GM19463 (cell line): ENCODE measurements at regions not wholly inside any gene's neighbourhood (a gene's known extent, or its start where the extent isn't known, plus 50 kb on each side); places are given as distances from the start of the nearest gene placed in this dataset.

Experiments used
- ATAC-seq: cut with Tn5 transposase; IDR thresholded peaks from one replicate; pipeline ENCODE4 v1.9.1; 2021; ENCODE audit warnings: mild to moderate bottlenecking, moderate library complexity; ENCODE audit not compliant: unreplicated experiment

DNA sequence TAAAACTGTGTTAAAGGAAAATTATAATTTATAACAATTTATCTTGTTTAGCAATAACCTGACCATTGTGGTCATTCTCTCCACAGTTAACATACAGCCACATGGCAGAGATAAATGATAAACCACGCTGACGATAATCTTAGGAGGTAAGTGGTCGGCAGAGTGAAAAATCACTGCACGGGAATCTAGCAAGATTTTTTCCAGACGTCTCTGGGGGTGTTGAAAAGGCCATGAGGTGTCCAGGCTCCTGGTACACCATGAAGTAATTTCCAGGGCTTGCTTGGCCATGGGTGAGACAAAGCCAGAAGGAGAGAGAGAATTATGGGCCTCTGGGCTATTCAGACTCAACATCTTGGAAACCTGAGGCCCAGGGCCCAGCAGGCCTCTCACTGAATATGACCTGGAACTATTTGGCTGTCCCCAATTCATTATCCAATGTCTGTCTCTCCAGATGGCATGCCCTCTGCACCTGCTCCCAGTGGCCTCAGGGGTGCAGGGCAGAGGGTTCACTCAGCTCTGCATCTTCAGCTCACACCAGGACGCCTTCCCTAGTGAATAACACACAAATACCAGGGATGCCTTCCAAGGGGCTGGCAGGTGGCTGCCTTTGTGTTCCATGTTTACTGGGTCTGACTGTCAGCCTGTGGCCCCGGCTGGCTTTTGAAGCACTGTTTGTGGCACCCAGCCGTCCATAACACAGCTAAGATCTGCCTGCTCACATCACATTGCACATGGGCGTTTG is 590.4 kb upstream of the PFKP start:
- no peak for ATAC-seq

DNA sequence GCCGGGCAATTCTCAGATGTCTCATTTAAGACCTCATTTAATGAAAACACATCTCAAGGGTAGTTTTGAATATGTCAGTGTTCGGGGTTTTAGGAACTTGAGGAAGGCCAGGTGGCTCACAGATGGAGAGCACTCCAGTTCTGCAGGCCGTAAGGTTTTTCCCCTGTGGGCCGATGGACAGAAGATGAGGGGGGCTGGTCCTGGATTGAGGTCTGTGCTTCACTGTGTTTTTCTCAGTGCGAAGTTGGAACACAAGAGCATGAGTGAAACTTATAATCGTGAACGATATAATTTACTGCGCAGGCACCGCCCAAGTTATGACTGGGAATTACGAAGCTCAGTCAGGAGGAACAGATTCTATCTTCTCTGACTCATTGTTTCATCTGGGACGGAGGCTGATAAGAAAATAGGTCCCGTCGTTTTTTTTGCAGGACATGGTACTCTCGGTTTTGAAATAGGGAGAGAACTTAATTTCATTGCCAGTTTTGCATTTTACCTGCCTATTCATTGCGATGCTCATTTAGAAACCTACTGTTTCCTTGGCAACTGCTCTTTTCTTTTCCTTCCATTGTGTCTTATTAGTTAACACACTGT is 591.0 kb upstream of the PFKP start:
- ATAC-seq: no peak

DNA sequence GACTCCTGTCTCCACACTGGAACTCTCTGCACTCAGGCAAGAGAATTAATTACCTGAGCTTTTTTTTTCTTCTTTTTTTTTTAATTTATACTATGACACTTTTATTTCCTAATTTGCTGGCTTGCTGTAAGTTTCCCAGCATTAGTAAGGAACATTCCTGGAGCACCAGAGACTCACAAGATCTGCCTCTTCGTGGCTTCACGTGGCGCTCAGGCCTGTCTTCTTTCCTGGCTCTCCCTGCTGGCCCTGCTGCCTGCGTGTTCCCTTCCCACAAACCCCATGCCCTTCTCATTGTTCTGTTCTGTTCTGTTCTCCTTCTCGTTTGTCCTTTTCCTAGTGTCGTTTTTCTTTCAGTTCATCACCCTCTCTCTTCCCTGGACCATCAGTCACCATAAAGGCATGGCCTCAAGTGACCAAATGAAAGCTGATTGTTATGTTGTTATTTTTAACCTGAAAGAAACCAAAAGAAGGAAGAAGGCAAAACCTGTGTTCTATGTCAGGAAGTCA is 591.6 kb upstream of the PFKP start:
- no peak for ATAC-seq

DNA sequence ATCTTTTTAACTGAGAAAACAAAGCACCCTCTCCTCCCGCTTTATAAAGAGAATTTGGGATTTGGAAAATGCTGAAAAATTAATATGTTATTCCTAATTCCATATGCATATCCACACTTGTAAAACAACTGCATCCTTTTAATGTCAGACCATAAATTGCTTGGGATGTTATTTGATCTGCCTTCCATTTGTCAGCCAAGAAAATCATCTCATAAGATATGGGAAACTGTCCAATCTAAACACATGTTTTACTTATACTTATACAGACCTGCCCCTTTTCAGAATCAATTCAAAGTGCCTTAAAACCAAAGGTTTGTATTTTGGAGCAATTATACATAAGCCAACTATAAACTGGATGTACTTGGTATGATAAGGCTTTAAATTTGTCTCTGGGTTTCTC is 595.5 kb upstream of the PFKP start:
- no peak for ATAC-seq

DNA sequence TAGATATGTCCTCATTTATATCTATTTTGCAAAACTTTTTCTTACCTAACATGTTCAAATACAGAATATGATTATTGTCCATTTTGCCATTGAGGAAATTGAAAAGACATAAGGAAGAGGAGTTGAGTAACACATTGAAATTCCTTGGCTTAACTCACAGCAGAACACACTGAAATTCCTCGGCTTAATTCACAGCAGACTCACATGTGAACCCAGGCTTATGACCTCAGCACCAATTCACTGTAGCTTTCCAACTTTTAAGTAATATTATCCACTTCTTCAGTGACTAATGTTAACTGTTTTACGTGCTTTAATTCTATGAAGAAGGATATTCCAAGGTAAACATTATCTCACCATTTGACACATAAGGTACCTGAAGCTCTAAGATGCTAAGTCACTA is 597.5 kb upstream of the PFKP start:
- ATAC-seq: no peak

DNA sequence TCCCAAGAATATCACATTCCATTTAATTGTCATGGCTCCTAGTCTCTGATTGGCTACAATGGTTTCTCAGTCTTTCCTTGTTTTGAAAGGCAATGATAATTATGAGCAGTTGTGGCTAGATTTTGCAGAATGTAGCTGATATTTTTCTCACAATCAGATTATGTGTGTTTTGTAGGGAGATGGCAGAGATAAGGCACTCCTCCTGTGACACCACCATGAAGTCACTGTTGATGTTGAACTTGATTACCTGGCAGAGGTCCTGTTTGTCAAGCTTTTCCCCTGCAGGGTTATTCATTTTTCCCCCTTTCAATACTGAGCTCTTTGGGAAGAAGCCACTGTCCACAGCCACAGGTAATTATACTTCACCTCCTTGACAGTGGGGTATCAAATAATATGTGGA is 602.9 kb upstream of the PFKP start:
- ATAC-seq: no peak

DNA sequence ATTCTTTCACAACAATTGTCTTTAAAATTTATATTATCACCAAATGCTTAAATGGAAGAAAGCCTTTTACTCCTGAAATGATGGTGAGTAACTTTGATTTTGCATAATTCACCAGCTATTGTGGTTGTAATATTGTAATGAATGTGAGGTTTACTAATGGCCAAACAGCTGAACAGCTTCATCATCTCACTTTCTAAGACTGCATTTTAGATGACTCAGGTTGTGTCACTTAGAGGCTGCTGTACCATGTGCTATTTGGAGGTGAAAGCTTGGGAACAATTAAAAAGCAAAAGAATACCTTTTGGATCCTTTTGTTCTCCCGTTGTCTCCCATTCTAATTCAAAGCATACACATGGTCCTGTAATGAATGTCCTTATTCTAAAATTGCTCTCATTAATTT is 604.0 kb upstream of the PFKP start:
- no peak for ATAC-seq

DNA sequence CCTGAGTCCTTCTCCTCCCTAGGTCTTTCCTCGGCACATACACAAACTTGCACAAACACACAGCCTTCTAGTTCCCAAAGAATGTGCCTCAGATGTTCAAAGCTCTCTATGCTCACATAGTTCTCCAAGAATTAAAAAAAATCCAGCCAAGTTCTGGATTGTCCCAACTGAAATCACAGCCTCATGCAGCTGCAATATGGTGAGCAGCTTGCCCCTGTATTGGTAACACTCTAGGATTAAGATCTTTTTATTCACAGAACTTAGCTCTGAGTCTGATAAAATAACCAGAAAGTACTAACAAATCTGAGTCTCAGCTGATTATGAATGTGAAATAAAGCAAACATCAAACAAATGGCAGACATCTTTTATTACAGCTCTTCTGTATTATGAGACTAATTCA is 604.8 kb upstream of the PFKP start:
- ATAC-seq: no peak

DNA sequence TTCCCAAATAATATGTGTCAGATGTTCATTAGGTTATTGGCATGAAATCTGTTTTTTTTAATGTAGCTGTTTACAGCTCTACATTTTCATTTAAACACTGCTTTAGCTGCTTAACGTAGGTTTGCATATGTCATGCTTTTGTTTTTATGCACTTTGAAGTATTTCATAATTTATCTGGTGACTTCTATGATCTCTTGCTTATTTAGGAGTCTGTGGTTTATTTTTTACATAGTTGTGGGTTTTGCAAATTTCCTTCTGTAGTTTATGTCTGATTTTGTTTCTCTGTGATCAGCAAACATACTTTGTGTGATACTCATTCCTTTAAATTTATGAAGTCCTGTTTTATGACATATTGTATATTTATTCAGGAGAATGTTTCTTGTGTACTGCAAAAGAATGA is 606.5 kb upstream of the PFKP start:
- no peak for ATAC-seq

DNA sequence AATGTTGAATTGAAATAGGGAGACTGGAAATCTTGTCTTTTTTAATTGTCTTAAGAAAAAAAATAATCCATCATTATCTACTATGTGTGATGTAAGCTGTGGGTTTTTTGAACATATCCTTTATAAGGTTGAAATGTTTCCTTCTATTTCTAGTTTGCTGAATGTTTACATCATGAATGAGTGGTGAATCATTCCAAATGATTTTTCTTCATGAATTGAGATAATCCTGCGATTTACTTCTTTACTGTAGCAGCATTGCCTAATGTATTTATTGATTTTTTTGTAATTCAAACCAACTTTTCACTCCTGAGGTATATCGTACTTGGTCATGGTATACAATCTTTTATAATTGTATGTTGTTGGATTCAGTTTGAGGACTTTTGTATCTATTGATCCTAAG is 607.6 kb upstream of the PFKP start:
- ATAC-seq: no peak

DNA sequence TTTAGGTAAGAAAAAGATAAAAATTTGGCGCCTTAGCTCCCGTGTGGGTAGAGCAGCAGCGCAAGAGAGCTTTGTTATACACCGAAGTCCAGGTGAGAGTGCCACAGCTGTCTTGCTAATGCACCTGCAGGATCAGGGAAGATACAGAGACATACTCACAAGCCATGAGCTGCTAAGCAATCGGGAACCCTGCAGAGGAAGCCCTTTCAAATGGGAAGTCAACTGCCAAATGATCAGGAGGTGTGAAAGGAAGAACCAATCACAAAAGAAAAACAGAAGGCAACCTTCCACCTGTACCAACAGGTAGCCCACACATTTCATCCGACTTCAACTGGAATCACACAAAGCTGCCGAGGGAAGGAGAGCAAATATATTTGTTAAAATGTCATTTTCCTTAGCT is 610.5 kb upstream of the PFKP start:
- ATAC-seq: no peak

DNA sequence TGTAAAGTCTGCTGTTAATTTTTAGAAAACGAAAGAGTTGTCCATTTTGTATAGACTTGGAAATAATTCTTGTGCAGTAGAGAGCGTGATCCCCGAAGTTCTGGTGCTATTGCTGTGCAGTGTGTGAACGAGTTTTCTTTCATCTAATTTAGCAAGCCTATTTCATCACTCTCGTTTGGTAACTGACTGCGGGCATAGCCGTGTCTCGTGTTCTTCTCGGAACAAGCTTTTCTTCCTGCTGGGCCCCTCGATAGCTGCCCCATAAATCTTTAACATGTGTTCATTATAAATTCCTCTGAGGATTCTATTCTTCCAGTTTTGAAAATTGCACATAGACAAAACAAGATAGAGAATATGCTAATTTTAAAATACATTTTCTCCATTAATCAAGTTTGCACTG is 622.0 kb upstream of the PFKP start:
- ATAC-seq: no peak

DNA sequence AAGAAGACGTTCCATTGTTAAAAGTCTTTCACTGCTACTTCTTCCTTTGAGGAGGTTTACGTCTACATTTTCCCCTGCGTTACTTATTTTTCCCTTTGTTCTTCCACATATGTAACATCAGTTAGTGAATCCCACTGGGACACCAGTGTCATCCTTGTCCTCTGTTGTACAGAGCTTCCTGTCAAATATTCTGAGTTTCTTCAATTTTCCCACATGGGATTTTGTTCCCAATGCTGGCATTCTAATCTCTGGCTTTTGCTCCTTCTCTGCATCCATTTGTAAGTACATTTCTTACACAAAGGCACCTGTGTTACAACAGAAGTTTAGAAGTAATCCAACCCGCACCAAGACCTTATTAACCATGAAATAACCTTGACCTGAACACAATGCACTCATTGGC is 627.4 kb upstream of the PFKP start:
- ATAC-seq: no peak

DNA sequence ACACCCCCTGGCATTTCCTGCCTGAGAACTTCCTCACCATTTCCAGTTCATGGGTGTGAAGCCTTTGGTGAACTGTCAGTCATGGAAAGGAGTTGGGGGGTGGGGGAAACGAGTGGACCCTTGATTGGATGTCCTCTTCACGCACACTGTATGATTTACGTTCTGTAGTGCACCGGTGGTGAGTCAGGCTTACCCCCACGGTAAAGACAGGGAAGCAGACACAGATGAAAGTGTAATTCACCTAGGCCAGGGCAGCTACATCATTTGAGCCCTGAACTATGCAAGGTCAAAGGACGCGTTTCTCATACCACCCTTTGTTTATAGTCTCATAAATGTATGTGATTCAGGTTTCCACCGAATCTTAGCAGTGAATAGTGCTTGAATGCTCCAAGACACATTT is 628.3 kb upstream of the PFKP start:
- no peak for ATAC-seq

DNA sequence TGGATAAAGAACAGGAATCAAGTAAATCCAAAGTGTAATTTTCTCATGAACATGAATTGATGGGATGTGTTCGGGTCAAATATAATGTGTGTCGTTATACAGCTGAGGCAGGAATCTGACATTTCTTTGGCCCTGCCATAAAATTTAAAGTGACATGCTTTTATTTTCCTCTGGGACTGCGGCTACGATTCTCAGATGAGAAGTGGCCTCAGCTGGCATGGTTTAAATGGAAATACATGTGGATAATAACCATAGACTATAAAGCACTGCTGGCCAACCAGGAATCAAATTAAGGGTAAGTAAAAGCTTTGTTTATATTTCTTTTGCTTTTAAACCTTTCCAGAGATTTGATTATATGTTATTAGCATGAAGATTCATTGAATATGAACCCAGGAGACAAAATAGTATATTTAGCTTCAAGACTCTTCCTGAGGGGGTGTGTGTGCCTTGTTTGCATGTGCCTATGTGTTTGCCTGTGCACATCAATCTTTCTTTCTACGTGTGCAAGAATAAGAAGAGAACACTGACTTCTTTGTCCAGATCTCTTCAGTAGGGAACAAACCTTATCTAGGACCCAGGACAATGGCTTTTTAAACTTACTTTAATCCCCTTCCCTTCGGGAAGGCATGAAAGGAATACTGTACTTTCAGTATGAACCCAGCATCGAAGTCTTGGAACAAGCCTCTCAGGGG is 629.0 kb upstream of the PFKP start:
- ATAC-seq: no peak

DNA sequence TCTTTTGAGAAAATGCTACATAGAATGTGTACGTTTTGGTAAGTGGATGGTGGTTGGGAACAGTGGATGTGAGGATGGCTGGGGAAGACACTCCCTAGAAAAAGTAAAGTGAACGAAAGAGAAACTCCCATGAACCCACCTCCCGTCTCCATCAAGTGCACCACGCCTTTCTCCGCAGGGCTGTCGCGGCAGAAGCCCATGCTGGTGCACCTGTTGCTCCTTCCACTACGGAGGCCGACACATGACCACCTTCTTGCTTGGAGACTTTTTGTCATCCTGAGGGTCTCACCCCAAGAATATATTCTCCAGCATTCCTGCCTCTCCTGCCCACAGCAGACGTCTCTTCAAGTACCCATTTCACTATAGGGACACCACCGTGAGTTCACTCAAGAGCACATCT is 630.4 kb upstream of the PFKP start:
- no peak for ATAC-seq

DNA sequence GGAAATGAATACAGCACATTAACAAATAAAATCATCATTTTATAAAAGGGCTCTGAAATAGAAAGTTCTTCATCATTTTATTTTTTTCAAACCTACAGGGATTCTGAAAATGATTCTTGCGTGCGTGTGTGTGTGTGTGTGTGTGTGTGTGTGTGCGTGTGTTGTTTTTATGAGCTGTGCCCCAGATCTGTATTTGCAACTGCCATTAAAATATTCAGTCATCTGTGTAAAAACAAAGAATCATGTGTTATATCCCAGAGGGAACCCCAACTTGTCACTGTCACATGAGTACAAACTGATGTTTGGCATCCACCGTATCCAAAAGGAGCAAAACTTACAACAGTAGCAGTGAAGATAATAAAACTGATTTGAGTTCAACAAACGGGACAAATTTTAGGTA is 635.4 kb upstream of the PFKP start:
- no peak for ATAC-seq

DNA sequence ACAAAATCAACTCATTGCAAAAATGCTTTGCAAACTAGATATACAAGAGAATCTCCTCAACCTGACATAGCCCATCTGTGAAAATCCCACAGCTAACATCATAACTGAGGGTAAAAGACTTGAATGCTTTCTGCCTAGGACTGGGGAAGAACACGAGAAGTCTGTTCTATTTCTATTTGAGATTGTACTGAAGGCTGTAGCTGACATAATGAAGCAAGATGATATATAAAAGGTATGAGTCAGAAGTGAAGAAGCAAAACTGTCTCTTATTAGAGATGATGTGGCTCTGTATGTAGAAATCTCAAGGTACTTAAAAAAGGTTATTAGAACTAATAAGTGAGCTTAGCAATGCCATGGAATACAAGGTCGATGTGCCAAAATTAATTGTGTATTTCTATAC is 639.9 kb upstream of the PFKP start:
- no peak for ATAC-seq

DNA sequence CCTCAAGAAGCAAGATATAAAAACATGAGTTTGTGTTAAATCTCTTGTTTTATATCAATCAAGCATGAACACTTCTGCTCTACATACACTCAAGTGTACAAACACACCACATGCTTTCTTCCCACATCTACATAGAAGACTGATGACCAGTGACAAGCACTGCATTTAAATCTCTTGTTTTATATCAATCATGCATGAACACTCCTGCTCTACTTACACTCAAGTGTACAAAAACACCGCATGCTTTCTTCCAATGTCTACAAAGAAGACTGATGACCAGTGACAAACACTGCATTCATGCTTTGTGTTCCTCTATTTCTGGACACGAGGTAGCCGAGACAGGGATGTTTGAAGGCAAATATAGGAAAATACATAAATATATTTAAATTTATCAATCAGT is 642.0 kb upstream of the PFKP start:
- ATAC-seq: no peak

DNA sequence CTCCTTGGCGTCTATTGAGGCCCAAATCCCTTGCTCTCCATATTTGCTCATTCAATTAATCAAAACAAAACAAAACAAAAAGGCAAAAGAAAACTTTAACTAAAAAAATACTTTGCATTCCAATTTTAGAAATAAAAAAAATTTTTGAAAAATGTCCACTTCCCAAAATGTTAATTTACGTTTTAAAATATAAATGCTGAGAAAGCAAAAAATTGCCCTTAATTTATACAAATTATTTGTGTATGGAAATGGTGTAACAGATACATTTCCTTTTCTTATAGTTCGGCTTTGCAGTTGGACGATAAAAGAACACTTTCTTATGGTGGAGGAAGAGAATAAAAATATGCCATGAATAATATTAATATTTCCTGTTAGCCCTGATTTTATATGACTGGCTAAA is 652.8 kb upstream of the PFKP start:
- ATAC-seq: no peak

DNA sequence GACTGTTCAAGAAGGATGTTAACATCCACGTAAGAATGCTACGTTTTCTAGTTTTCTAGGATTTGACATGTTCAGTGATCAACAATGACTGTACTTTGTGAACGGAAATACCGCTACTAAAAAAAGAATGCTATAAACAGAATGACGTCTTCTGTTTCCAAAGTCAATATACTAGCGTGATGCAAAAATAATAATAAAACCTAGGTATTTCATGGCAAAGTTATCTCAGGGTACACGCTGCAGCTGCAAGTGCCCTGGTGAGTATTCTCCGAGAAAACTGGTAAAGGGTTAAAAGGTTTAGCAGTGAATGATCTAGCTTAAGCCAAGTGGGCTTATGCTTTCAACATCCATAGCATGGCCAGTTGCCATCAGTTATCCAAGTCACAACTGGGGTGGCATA is 653.3 kb upstream of the PFKP start:
- ATAC-seq: no peak

DNA sequence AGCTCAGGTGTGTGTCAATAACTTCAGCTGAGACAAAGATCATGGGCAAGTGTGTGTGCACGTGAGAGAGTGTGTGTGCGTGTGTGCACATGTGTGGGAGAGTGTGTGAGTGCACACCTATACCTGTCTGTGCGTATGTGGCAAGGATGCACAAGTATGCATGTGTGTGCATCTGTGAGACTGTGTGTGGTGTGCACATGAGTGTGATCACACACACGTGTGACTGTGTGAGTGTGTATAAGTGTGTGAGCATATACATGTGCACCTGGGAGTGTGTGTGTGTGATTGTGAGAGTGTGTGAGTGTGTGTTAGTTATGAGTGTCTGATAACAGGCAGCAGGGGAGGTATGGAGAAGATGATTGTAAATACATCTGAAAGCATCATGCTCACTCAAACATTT is 657.3 kb upstream of the PFKP start:
- no peak for ATAC-seq
